H9 (cell line): ENCODE measurements at regions not wholly inside any gene's neighbourhood (a gene's known extent, or its start where the extent isn't known, plus 50 kb on each side); places are given as distances from the start of the nearest gene placed in this dataset.

Experiments
- DNase-seq: peaks from one replicate; pipeline ENCODE4 v3.0.0-alpha.2; 2017
- H2AFZ ChIP-seq: one replicate; pipeline ENCODE4 v1.6.1; 2013; ENCODE audit warnings: mild to moderate bottlenecking, low read length, control low read depth, moderate library complexity
- H2AK5ac ChIP-seq: 2 replicates; pipeline ENCODE4 v1.6.1; 2013; ENCODE audit warnings: low read length, control low read depth, mixed read lengths; ENCODE audit not compliant: insufficient read length
- H2BK120ac ChIP-seq: one replicate; pipeline ENCODE4 v1.6.1; 2013; ENCODE audit warnings: low read depth, mild to moderate bottlenecking, low read length, control low read depth, inconsistent platforms; ENCODE audit not compliant: poor library complexity, severe bottlenecking
- H2BK12ac ChIP-seq: 2 replicates; pipeline ENCODE4 v1.6.1; 2013; ENCODE audit warnings: low read length, control low read depth, mixed read lengths, low read depth; ENCODE audit not compliant: insufficient read length
- H2BK15ac ChIP-seq: 2 replicates; pipeline ENCODE4 v1.6.1; 2013; ENCODE audit warnings: low read depth, low read length, control low read depth
- H2BK20ac ChIP-seq: one replicate; pipeline ENCODE4 v1.6.1; 2013; ENCODE audit warnings: low read depth, mild to moderate bottlenecking, low read length, control low read depth, inconsistent platforms; ENCODE audit not compliant: poor library complexity, severe bottlenecking
- H2BK5ac ChIP-seq: 2 replicates; pipeline ENCODE4 v1.6.1; 2013; ENCODE audit warnings: low read length, control low read depth, mixed read lengths; ENCODE audit not compliant: insufficient read length
- H3K14ac ChIP-seq: 2 replicates; pipeline ENCODE4 v1.6.1; 2013; ENCODE audit warnings: low read length, control low read depth; ENCODE audit not compliant: insufficient read depth
- H3K18ac ChIP-seq: 2 replicates; pipeline ENCODE4 v1.6.1; 2013; ENCODE audit warnings: low read depth, mild to moderate bottlenecking, mixed read lengths, low read length, control low read depth; ENCODE audit not compliant: insufficient read length
- H3K23ac ChIP-seq: 2 replicates; pipeline ENCODE4 v1.6.1; 2013; ENCODE audit warnings: low read length, control low read depth, mixed read lengths, low read depth; ENCODE audit not compliant: insufficient read length
- H3K23me2 ChIP-seq: 2 replicates; pipeline ENCODE4 v1.6.1; 2013; ENCODE audit warnings: low read depth, mild to moderate bottlenecking, mixed read lengths, low read length, control low read depth; ENCODE audit not compliant: insufficient read length, poor library complexity, severe bottlenecking
- H3K27ac ChIP-seq: 2 replicates; pipeline ENCODE4 v1.5.1; 2013; ENCODE audit warnings: low read length, control low read depth, mixed read lengths, low read depth; ENCODE audit not compliant: insufficient read length
- H3K27me3 ChIP-seq: 2 replicates; pipeline ENCODE4 v1.6.1; 2013; ENCODE audit warnings: low read length, control low read depth, inconsistent platforms; ENCODE audit not compliant: insufficient read depth
- H3K4ac ChIP-seq: 2 replicates; pipeline ENCODE4 v1.6.1; 2013; ENCODE audit warnings: low read depth, mild to moderate bottlenecking, control low read depth, inconsistent platforms, low read length, moderate library complexity
- H3K4me1 ChIP-seq: 2 replicates; pipeline ENCODE4 v1.6.1; 2013; ENCODE audit warnings: low read length, control low read depth, inconsistent platforms; ENCODE audit not compliant: insufficient read depth
- H3K4me2 ChIP-seq: 2 replicates; pipeline ENCODE4 v1.6.1; 2013; ENCODE audit warnings: low read length, control low read depth, mixed read lengths; ENCODE audit not compliant: insufficient read length, insufficient read depth
- H3K56ac ChIP-seq: 2 replicates; pipeline ENCODE4 v1.6.1; 2013; ENCODE audit warnings: low read depth, mild to moderate bottlenecking, mixed read lengths, low read length, control low read depth; ENCODE audit not compliant: insufficient read length
- H3K79me1 ChIP-seq: 2 replicates; pipeline ENCODE4 v1.6.1; 2013; ENCODE audit warnings: low read depth, mild to moderate bottlenecking, moderate library complexity, low read length, control low read depth, inconsistent platforms; ENCODE audit not compliant: insufficient read depth, poor library complexity, severe bottlenecking
- H3K79me2 ChIP-seq: 2 replicates; pipeline ENCODE4 v1.6.1; 2013; ENCODE audit warnings: low read length, control low read depth, inconsistent platforms; ENCODE audit not compliant: insufficient read depth
- H3K9ac ChIP-seq: 2 replicates; pipeline ENCODE4 v1.6.1; 2013; ENCODE audit warnings: low read length, control low read depth, mixed read lengths; ENCODE audit not compliant: insufficient read length; ENCODE audit errors: extremely low read depth
- H3K9me3 ChIP-seq: one replicate; pipeline ENCODE4 v1.6.1; 2013; ENCODE audit warnings: low read depth, low read length, inconsistent platforms; ENCODE audit not compliant: control insufficient read depth
- H3T11ph ChIP-seq: one replicate; pipeline ENCODE4 v1.6.1; 2013; ENCODE audit warnings: mild to moderate bottlenecking, low read length, control low read depth, inconsistent platforms
- H4K20me1 ChIP-seq: one replicate; pipeline ENCODE4 v1.6.1; 2013; ENCODE audit not compliant: control insufficient read depth, insufficient read length, insufficient read depth
- H4K5ac ChIP-seq: 2 replicates; pipeline ENCODE4 v1.6.1; 2013; ENCODE audit warnings: low read depth, mild to moderate bottlenecking, mixed read lengths, low read length, control low read depth; ENCODE audit not compliant: insufficient read length
- H4K8ac ChIP-seq: replicated peaks from 2 replicates; pipeline ENCODE4 v1.6.1; 2013; ENCODE audit warnings: low read length, control low read depth, mixed read lengths, low read depth; ENCODE audit not compliant: insufficient read length
- H4K91ac ChIP-seq: 2 replicates; pipeline ENCODE4 v1.6.1; 2013; ENCODE audit warnings: low read depth, mild to moderate bottlenecking, moderate library complexity, mixed read lengths, low read length, control low read depth; ENCODE audit not compliant: insufficient read length
- H3K27ac Mint-ChIP-seq, 3 experiments: 2 replicates in 2 of 3; 3 replicates in 1 of 3; pipeline ENCODE4 v1.8.0; 2020 to 2021; ENCODE audit warnings: mixed read lengths in 3 of 3, mild to moderate bottlenecking in 1 of 3, moderate library complexity in 1 of 3
- H3K27me3 Mint-ChIP-seq: 2 replicates; pipeline ENCODE4 v1.8.0; 2021; ENCODE audit warnings: low read depth, mild to moderate bottlenecking, moderate library complexity, mixed read lengths
- H3K36me3 Mint-ChIP-seq, 3 experiments: 2 replicates in 2 of 3; 3 replicates in 1 of 3; pipeline ENCODE4 v1.8.0; 2020 to 2021; ENCODE audit warnings: low read depth in 3 of 3, mixed read lengths in 3 of 3; ENCODE audit not compliant: insufficient read depth in 1 of 3
- H3K4me1 Mint-ChIP-seq, 2 experiments: 2 replicates each; pipeline ENCODE4 v1.8.0; 2020; ENCODE audit warnings: mixed read lengths in 2 of 2
- H3K4me3 Mint-ChIP-seq, 2 experiments: 2 replicates in 1 of 2; 3 replicates in 1 of 2; pipeline ENCODE4 v1.8.0; 2020 to 2021; ENCODE audit warnings: mild to moderate bottlenecking in 2 of 2, mixed read lengths in 2 of 2, moderate library complexity in 1 of 2
- H3K9me3 Mint-ChIP-seq, 2 experiments: 2 replicates in 1 of 2; 3 replicates in 1 of 2; pipeline ENCODE4 v1.8.0; 2020; ENCODE audit warnings: mild to moderate bottlenecking in 2 of 2, mixed read lengths in 2 of 2, moderate library complexity in 1 of 2
- WGBS: extraction: QIAGEN DNeasy Blood & Tissue Kit; methylation state at CpG from one replicate; pipeline ENCODE4 v1.1.7; 2013; ENCODE audit warnings: missing lambda C conversion rate, low lambda C conversion rate, mixed read lengths; ENCODE audit not compliant: insufficient read length; ENCODE audit errors: extremely low coverage; 5-methylcytosine and 5-hydroxymethylcytosine counted together
- TF ChIP-seq, protein P1 (sequence below): fragments of 200-600 bp; sonication (generic); conservative IDR thresholded peaks from 3 replicates; pipeline ENCODE4 v1.8.0; 2021; ENCODE audit warnings: antibody characterized with exemption, mild to moderate bottlenecking

DNA sequence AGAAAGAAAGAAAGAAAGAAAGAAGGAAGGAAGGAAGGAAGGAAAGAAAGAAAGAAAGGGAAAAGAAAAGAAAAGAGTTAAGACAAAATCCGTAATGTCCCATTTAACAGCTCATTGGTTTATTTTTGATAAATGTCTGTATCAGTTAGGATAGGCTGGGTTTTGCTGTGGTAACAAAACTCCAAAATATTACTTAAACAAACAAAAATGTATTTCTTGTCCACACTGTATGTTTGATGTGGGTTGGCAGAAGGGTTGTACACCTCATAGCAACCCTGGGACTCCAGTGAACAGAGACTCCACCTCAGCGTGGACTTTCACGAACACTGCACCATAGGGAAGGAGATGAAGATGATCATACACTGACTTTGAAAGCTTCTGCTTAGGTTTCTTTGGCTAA lies 59.6 kb downstream of the PPP1R3C start:
- Histone ChIP-seq H3K79me1 (no peaks in the 10 kb centered on the region), H4K91ac (no peak overlapping the region), H2BK20ac (no peak overlapping the region), H3K23ac (no peak overlapping the region), H3K4me1 (no peaks in the 10 kb centered on the region), H3K9me3 (no peaks in the 10 kb centered on the region), H2AK5ac (no peak overlapping the region), H3K14ac (no peak overlapping the region), H4K20me1 (no peaks in the 10 kb centered on the region), H3K4me2 (no peak overlapping the region), H2BK12ac (no peak overlapping the region), H2BK5ac (no peak overlapping the region), H3K9ac (no peak overlapping the region), H3K27me3 (no peaks in the 10 kb centered on the region), H3K56ac (no peak overlapping the region), H2BK15ac (no peak overlapping the region), H3K23me2 (no peaks in the 10 kb centered on the region), H2AFZ (no peak overlapping the region), H2BK120ac (no peak overlapping the region), H4K5ac (no peak overlapping the region), H3K79me2 (no peaks in the 10 kb centered on the region), H3T11ph (no peak overlapping the region), H4K8ac (no peak overlapping the region), H3K4ac (no peak overlapping the region), H3K27ac (no peak overlapping the region), H3K18ac (no peak overlapping the region)
- no peaks in the 10 kb centered on the region for H3K36me3 Mint-ChIP-seq
- TF ChIP-seq, protein P1, sequence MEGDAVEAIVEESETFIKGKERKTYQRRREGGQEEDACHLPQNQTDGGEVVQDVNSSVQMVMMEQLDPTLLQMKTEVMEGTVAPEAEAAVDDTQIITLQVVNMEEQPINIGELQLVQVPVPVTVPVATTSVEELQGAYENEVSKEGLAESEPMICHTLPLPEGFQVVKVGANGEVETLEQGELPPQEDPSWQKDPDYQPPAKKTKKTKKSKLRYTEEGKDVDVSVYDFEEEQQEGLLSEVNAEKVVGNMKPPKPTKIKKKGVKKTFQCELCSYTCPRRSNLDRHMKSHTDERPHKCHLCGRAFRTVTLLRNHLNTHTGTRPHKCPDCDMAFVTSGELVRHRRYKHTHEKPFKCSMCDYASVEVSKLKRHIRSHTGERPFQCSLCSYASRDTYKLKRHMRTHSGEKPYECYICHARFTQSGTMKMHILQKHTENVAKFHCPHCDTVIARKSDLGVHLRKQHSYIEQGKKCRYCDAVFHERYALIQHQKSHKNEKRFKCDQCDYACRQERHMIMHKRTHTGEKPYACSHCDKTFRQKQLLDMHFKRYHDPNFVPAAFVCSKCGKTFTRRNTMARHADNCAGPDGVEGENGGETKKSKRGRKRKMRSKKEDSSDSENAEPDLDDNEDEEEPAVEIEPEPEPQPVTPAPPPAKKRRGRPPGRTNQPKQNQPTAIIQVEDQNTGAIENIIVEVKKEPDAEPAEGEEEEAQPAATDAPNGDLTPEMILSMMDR = no peak
- DNase-seq = no peak
- no CpG with 5 or more reads among the region's 3 CpGs for WGBS
- no peak overlapping the region for H3K27ac Mint-ChIP-seq
- no peak overlapping the region for H3K4me3 Mint-ChIP-seq
- peaks cover 2% of the 10 kb centered on the region; the same call in 1 of the 2 replicates for H3K27me3 Mint-ChIP-seq
- no peaks in the 10 kb centered on the region for H3K9me3 Mint-ChIP-seq
- H3K4me1 Mint-ChIP-seq = peaks cover 3 to 4% of the 10 kb centered on the region in 2 experiments; a peak in 2 of 4 replicates
